T-helper 2 cell treated with Interferon-gamma antibody and Interleukin-4, amounts not matched to agents 100 ng/mL and 5 ng/mL, for 36 hours (primary cell): ENCODE measurements at regions not wholly inside any gene's neighbourhood (a gene's known extent, or its start where the extent isn't known, plus 50 kb on each side); places are given as distances from the start of the nearest gene placed in this dataset.

Source experiments
- intact Hi-C: fragments of 100-400 bp; cut with micrococcal nuclease; formaldehyde crosslinking; loops from one replicate; pipeline ENCODE4 v1.15.1; 2023

DNA sequence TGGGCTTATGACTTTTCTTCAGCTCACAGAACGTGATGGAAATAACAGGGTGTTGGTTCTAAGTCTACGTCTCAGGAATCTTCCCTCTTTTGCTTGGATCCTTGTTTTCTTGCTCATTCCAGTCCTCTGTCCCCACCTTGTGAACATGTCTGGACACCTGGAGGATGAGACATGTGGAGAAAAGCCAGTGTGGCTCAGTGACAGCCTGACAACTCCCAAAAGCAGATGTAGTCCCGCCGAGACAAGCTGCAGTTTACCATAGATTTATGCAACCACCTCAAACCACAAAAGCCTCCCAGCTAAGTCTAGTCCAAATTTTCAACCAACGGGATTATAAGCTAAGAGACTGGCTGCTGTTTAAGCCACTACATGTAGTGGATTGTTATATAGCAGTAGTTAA lies 476.1 kb downstream of the SH2D4B start:
- intact Hi-C loops = no loop called here

DNA sequence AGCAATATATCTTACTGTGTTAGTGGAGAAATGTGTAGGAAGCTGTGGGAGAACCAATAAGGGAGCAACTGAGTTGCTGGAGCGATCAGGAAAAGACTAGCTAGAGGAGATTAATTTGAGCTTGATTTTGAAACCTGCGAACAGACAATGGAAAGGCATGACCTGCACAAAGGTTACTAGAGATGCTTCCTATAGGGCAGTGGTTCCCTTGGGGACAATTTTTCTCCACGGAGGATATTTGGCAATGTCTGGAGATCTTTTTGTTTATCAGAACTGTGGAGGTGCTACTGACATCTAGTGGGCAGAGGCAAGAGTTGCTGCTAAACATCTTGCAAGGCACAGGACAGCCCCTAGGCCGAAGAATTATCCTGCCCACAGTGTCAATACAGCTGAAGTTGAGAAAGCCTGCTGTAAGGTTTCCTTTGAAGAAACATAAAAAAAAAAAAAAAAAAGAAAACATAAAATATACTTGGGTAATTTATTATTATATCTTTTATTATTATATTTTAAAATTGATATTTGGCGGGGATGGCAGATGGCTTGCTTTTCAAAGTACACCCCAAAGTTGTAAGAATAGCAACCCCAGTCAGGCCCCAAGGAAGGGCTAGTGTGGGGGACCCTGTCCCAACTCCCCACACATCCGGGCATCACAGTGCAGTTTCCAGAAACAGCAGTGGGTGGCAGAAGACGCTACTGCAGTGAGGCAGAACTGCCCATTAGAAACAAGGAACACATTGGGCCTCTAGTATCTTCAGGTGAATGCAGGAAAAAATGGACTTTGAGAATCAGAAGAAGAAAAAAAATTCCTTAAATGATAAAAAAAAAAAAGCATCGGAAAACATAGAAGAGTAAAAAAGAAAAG lies 481.6 kb downstream of the SH2D4B start:
- intact Hi-C loops = loop anchor here (1.0 to 5.0 kb wide), 2 partner anchors 320 to 642 kb away; no protein-coding TSS in a partner anchor

DNA sequence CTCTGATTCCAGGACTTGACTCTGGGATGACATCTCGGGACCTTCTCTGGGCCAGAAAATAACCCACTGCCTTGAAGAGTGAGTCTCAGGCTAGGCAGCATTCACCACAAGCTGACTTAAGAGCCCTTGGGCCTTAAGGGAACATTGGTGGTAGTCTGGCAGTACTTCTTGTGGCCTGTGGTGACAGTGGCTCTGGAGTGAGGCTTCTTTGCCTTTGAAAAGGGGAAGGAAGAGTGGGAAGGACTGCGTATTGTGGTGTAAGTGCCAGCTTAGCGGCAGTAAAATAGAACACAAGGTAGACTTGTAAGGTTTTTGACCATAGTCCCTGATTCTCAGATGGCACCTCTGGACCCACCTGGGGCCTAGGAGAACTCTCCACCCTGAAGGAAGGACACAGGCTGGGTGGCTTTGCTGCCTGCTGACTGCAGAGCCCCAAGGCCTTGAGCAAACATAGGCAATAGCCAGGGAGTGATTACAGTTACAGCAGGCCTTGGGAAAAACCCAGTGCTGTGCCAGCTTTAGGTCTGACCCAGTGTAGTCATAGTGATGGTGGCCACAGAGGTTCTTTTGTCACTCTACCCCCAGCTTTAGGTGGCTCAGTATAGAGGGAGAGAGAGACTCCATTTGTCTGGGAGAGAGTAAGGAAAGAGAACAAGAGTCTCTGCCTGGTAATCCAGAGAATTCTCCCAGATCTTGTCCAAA lies 483.9 kb downstream of the SH2D4B start:
- intact Hi-C loops = no loop called here

DNA sequence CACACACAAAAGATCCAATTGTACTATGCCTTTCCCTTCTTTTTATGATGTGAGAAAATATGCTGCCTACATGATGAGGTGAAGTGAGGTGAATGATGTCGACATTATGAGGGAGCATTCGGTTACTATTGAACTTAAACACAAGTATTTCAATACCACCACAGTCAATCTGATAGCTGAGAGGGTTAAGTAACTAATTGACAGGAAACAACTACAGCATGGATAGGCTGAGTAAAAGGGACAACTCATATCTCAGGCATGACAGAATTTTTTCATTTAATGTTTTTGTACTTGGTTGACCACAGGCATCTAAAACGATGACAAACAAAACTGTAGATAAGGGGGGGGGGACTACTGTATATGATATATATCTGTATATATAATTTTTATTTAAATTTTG lies 488.9 kb downstream of the SH2D4B start:
- intact Hi-C loops = no loop called here

DNA sequence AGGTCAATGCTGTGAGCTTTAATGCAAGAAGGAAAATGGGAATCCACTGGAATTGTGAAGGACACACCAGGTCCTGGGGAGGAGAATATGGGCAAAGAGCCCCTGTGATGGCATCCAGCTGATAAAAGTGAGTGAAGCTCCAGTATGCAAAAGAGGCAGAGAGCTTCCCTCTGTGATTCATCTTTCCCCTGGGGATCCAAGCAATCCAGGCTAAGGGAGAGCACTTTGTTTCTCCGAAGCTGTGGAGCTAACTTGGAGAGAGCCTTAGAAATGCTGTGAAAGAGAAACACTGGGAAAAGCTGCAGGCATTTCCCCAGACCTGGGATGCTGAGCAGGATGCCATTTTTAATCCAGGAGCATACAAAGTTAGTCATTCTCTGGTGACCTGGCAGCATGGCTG lies 489.5 kb downstream of the SH2D4B start:
- intact Hi-C loops = no loop called here

DNA sequence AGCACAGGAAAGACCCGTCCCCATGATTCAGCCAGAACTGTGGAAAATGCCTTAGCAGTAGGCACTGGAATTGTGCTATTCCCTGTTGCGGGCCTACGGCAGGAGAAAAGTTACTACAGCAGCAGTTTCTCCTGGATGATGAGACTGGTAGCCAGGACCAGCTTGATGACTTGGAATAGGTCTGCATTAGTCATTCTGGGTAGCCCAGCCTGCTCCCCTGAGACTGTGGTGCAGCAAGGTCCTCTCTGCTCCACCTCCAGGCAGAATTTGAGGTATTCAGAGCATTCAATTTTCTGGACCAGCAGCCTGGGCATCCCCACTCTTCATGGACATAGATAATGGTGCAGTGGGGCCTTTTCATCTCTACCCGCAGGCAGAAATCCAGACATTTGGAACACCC lies 490.0 kb downstream of the SH2D4B start:
- intact Hi-C loops = no loop called here

DNA sequence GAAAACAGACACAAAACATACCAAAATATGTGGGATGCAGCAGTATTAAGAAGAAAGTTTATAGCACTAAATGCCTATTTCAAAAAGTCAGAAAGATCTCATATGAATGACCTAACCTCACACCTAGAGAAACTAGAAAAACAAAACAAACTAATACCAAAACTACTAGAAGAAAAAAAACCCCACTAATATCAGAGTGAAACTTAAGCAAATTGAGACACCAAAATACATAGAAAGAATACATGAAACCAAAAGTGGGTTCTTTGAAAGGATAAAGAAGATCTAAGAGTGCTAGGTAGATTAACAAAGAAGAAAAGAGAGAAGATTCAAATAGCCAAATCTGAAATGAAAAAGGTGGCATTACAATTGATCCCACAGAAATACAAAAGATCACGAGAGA lies 494.1 kb downstream of the SH2D4B start:
- intact Hi-C loops = no loop called here

DNA sequence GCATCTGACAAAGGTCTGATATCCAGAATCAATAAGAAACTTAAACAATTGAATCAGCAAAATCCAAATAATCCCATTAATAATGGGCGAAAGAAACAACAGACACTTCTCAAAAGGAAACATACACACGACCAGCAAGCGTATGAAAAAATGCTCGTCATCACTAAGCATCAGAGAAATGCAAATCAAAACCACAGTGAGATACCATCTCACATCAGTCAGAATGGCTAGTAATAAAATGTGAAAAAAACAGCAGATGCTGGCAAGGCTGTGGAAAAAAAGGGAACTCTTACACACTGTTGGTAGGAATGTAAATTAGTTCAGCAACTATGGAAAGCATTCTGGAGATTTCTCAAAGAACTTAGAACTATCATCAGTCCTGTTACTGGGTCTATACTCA lies 496.7 kb downstream of the SH2D4B start:
- intact Hi-C loops = no loop called here

DNA sequence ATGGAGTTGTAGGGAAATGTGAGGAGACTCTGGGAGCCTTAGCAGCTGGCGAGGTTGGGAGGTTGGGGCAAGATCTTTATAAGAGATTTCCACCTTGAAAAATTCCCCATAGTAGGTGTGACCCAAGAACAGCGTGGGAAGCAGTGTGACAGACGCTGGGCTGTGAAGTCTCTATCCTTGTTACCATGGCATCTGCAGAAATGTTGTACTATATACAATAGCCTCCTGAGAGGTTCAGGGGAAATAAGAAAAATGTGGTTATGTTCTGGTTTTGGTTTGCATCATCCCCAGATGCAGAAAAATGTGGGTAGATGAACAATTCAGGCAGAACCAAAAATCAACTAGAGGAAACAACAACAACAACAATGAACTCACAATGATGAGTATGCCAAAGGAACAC lies 498.6 kb downstream of the SH2D4B start:
- intact Hi-C loops = no loop called here

DNA sequence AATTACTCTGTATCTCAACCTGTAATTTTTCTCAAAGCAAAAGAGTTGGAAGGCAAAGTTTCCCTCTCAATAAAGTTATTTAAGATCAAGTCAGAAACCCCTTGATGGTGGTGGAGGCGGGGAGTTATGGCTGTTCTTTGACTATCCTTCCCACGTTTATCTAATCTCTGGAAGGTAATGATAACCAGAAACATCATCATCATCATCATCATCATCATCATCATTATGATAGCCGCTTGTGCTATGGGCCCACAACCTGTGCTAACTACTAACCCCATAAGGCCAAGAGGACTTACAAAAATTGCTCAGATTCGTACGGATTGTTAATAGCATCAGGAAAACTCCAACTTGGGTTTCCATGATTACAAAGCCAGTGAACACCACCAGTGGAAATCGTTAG lies 502.3 kb downstream of the SH2D4B start:
- intact Hi-C loops = no loop called here

DNA sequence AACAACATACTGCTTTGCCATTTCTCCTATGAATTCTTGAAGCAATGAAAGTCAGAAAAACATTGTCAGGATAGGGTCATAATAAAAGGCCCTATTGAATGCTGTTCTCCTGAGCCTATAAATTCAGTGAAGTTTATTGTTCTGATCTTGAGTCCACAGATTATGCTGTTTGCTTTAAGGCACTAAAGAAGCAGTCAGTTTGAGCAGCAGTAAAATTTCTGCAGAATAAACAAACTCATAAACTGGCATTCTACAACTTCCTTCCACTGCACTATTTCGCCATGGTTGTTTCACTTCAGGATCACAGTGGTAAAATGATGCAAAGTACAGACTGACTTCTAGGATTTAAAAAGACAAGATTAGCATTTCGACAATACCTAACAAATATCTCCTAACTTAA lies 503.2 kb downstream of the SH2D4B start:
- intact Hi-C loops = no loop called here

DNA sequence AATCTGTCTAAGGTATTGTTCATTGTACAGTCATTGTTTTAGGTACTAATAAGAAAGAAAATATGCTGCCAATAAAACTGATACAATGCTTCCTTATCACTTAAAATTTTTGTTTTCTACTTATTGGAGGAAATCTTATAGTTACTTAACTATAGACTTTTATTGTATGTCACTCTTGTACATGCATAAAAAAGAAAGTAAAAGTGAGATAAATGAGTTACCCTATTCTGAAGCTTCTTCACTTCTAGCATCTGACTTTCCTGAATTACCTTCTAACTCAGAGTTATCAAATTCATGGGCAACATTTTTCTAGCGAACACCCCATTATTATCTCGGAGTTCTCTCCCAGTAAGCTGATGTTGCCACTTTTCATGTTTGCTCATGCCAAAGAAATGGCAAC lies 504.9 kb downstream of the SH2D4B start:
- intact Hi-C loops = no loop called here

DNA sequence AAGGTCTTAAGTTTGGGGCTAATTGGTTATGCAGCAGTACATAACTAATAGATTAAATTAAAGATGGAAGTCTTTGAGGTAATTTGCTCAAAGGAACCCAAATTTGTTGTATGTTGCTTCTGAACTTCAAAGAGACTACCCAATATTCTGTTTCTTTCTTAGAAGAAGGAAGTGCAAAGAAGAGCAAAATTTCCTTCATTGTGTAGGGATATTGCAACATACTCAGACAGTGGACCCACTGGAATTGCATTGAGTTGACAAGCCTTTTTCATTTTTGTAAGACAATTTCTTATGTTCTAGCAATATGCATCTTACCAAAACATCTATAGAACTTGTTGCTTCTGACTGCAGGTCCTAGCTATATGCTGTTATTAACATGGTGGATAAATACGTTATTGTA lies 527.8 kb downstream of the SH2D4B start:
- intact Hi-C loops = no loop called here

DNA sequence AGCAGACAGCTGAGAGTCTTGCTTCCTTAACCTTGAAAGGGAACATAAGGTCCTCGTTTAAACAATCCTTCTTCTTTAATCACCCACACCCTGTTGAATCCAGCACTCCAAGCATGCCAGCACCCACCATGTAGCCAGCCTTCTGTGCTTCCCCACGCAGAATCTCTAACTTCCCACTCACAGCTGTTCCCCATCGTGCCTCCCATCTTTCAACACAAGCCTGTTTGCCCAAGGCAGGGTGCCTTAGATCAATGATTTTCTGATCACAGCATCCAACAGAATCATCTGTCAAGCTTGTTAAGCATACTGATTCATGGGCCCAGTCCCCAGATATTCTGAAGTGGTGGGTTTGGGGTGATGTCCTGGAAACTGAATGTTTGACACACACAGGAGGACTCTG lies 530.8 kb downstream of the SH2D4B start:
- intact Hi-C loops = no loop called here

DNA sequence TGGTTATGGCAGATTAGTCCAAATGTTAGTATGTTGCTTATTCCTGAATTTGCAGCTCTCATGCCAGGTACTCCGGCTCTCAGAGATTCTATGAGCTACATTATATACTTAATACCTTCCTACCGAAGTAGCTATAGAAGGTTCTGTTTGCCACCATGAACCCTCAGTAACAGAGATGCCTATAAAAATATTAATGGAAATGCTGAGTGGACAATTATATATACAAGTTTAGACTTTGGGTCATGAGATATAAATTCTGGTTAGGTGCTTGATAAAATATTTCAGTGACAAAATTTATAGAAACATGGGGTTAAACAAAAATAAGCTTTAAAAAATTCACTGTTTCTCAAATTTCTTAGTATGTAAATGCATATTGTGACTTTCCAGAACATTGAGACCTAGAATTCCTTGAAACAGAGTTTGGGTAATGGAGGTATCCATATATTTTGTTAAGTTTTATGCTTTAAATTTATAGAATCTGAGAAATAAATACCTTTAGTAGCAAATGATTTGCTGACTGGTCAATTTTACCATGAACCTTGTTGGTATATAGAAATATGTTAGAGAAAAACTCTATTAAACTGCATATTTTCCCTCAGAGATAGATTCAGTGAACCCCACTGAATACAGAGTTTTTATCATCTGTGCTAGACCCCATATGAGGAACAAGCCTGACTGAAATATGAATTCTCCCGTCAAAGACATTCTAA lies 533.5 kb downstream of the SH2D4B start:
- intact Hi-C loops = no loop called here

DNA sequence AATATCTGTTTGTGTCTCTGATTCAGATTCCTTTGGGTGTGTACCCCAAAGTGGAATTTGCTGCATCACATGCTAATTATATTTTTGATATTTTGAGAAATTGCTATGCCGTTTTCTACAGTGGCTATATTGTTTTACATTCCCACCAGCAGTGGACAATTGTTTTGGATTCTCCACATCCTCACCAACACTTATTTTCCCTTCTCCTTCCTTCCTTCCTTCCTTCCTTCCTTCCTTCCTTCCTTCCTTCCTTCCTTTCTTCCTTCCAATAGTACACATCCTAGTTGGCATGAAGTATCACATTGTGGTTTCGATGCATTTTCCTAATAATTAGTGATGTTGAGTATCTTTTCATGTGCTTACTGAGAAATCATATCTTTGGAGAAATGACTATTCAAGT lies 535.5 kb downstream of the SH2D4B start:
- intact Hi-C loops = no loop called here

DNA sequence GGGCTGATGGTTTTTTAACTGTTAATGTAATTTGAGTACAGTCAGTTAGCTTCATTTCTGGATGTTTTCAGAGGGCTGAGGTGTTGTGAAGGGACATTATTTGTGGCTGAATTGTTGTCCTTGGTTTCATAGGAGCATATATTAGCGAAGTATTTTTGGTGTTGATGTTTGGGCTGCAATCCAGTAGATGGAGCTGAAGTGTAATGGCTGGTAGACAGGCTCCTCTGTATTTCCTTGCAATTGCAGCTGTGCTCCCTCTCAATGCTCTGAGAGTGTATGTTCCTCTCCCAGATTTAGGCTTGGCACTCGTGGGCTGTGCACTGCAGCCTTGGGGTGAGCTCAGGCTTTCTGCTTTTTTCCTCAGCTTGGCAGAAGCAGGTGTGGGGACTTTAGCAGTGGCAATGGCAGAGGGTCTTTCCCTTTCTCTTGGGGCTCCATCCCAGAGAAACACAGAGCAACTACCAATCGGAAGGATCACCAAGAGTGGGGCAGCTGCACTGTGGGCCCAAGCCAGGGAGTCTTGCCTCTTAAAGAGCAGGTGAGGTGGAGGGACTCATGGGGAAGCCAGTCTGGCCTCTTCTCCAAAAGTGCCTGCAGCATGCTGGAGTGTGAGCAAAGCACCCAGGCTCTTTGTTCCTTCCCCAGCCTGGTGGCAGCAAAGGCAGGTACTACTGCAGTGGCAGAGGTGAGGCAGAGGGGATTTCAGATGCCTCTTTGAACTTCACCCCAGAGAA lies 544.4 kb downstream of the SH2D4B start:
- intact Hi-C loops = no loop called here

DNA sequence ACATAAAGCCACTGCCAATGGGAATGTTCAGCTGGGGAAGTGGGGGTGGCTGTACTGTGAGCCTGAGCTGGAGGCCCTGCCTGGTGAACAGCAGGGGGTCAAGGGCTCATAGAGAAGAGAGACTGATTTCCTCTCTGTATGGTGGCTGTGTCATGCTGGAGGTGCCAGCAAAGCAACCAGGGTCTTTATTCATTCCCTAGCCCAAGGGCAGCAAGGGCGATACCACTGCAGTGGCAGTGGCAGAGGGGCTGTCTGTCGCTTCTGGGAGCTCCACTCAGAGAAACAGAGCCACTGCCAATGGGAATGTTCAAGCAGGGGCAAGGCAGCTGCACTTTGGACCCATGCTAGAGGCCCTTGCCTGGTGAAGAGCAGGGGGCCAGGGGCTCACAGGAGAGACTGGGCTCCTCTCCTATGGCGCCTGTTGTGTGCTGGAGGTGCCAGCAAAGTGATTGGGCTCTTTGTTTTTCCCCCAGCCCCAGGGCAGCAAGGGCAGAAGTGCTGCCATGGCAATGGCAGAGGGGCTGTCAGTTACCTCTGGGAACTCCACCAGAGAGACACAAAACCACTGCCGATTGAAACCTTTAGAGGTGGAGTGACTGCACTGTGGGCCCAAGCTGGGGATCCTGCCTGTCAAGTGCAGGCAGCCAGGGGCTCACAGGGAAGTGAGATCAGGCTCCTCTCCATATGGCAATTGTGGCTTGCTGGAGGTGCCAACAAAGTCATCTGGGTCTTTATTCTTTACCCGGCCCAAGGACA lies 545.1 kb downstream of the SH2D4B start:
- intact Hi-C loops = no loop called here

DNA sequence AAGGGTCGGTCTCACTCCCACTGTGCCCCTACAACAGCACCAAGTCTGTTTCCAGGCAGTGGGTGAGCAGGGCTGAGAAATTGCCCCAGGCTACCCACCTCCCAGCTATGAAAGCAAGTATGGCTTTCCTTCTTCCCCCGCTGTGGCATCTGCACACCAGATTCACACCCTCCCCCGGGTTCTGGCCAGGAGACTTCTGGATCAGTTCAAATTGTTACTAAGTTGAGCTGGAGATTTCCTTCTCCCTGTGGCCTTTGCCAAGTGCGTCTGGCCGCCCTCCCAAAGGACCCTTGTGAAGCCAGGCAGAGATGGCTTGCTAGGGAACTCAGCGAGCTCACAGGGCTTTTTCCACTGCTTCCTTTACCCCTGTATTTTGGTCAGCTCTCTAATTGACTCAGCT lies 555.4 kb downstream of the SH2D4B start:
- intact Hi-C loops = no loop called here

DNA sequence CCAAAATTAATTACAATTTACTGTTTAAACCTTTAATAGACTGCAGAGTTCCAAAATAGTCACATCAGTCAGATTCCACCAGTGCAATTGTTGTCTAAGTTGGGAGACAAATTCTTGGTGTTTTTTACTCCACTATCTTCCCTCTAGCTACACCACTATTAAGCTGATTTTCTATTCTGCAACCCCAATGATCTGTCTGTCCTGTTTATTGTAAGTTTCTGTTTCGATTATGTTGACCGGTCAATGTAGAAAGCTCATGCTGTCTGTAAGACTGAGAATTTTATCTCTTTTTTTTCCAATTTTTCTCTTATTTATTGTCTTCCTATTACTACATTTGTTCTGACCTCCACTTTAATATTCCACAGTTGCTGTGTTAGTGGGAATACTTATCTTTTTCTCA lies 557.5 kb downstream of the SH2D4B start:
- intact Hi-C loops = no loop called here

DNA sequence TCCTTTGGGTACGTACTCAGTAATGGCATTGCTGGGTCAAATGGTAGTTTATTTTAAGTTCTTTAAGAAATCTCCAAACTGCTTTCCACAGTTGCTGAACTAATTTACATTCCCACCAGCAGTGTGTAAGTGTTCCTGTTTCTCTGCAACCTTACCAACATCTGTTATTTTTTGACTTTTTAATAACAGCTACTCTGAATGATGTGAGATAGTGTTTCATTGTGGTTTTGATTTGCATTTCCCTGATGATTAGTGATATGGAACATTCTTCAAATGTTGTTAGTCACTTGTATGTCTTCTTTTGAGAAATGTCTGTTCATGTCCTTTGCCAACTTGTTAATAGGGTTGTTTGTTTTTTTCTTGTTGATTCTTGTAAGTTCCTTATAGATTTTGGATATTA lies 558.9 kb downstream of the SH2D4B start:
- intact Hi-C loops = no loop called here
